ENCODE measurements at regions not wholly inside any gene's neighbourhood (a gene's known extent, or its start where the extent isn't known, plus 50 kb on each side); places are given as distances from the start of the nearest gene placed in this dataset.

- no peak for DNase-seq
- Histone ChIP-seq H3K4me3 (no peak overlapping the region), H3K4me1 (no peaks in the 10 kb centered on the region), H3K9me3 (no peaks in the 10 kb centered on the region), H3K36me3 (ENCODE audit: low read depth, missing control alignments) (no peaks in the 10 kb centered on the region), H3K27ac (no peak overlapping the region), H3K27me3 (no peaks in the 10 kb centered on the region)
- 60 to 82% methylated on average over 1 of the region's 1 CpG for WGBS, 2 donors
- intact Hi-C loops (cut with DNase I; ENCODE audit: low total_unique reads) = no loop called here
- TF ChIP-seq CTCF (IDR thresholded peaks at IDR 0.05) (no peak), POLR2A (IDR thresholded peaks at IDR 0.05) (no peak)
These were observed 61.7 kb downstream of the NPS start for GRCh38 chr10:127610816-127611215.

GRCh38 chr10:127614484-127615017, 65.4 kb downstream of the NPS start:
- intact Hi-C loops (cut with DNase I; ENCODE audit: low total_unique reads) = no loop called here
- TF ChIP-seq CTCF (IDR thresholded peaks at IDR 0.05) = no peak
- TF ChIP-seq POLR2A (IDR thresholded peaks at IDR 0.05) = no peak
- H3K9me3 ChIP-seq = no peaks in the 10 kb centered on the region
- 77 to 78% methylated on average over 7 of the region's 7 CpGs for WGBS, 2 donors
- H3K36me3 ChIP-seq (ENCODE audit: low read depth, missing control alignments) = no peaks in the 10 kb centered on the region
- no peaks in the 10 kb centered on the region for H3K4me1 ChIP-seq
- no peaks in the 10 kb centered on the region for H3K27me3 ChIP-seq
- DNase-seq = no peak
- H3K4me3 ChIP-seq = no peak overlapping the region
- H3K27ac ChIP-seq = no peak overlapping the region

GRCh38 chr10:127618797-127619196, 69.7 kb downstream of the NPS start:
- 80 to 89% methylated on average over 3 of the region's 3 CpGs for WGBS, 2 donors
- Histone ChIP-seq H3K27ac (no peak overlapping the region), H3K4me1 (no peaks in the 10 kb centered on the region), H3K36me3 (ENCODE audit: low read depth, missing control alignments) (no peaks in the 10 kb centered on the region), H3K9me3 (no peaks in the 10 kb centered on the region), H3K4me3 (no peak overlapping the region), H3K27me3 (no peaks in the 10 kb centered on the region)
- intact Hi-C loops (cut with DNase I; ENCODE audit: low total_unique reads) = no loop called here
- no peak for TF ChIP-seq CTCF (IDR thresholded peaks at IDR 0.05)
- no peak for DNase-seq

- Histone ChIP-seq H3K4me3 (no peak overlapping the region), H3K27me3 (no peaks in the 10 kb centered on the region), H3K4me1 (no peaks in the 10 kb centered on the region), H3K9me3 (no peaks in the 10 kb centered on the region), H3K36me3 (ENCODE audit: low read depth, missing control alignments) (no peaks in the 10 kb centered on the region), H3K27ac (no peak overlapping the region)
- intact Hi-C loops (cut with DNase I; ENCODE audit: low total_unique reads) = no loop called here
- 67 to 68% methylated on average over 5 of the region's 5 CpGs for WGBS, 2 donors
- TF ChIP-seq CTCF (IDR thresholded peaks at IDR 0.05) = no peak
- TF ChIP-seq POLR2A (IDR thresholded peaks at IDR 0.05) = no peak
- no peak for DNase-seq
These were observed 70.6 kb downstream of the NPS start for GRCh38 chr10:127619546-127620325.

- Histone ChIP-seq H3K9me3 (no peaks in the 10 kb centered on the region), H3K27ac (no peak overlapping the region), H3K4me3 (no peak overlapping the region), H3K27me3 (no peaks in the 10 kb centered on the region), H3K4me1 (no peaks in the 10 kb centered on the region), H3K36me3 (ENCODE audit: low read depth, missing control alignments) (no peaks in the 10 kb centered on the region)
- TF ChIP-seq CTCF (IDR thresholded peaks at IDR 0.05) = no peak
- TF ChIP-seq POLR2A (IDR thresholded peaks at IDR 0.05) = no peak
- intact Hi-C loops (cut with DNase I; ENCODE audit: low total_unique reads) = no loop called here
- no peak for DNase-seq
- 95 to 98% methylated on average over 2 of the region's 2 CpGs for WGBS, 2 donors
These were observed 86.8 kb downstream of the NPS start for GRCh38 chr10:127635882-127636281.
